ENCODE measurements at regions not wholly inside any gene's neighbourhood (a gene's known extent, or its start where the extent isn't known, plus 50 kb on each side); places are given as distances from the start of the nearest gene placed in this dataset.

GRCh38 chr6:51365566-51365965 lies 546.9 kb downstream of the TFAP2B start:
- no peaks in the 10 kb centered on the region for H4K20me1 ChIP-seq (ENCODE audit: control insufficient read depth, insufficient read depth, low read depth, low read length)
- H3K79me2 ChIP-seq (ENCODE audit: control insufficient read depth, low read length), result no peaks in the 10 kb centered on the region
- no peaks in the 10 kb centered on the region for H3K4me1 ChIP-seq (ENCODE audit: control insufficient read depth, low read length)
- no peaks in the 10 kb centered on the region for H3F3A ChIP-seq (ENCODE audit: control insufficient read depth, insufficient read depth)
- H3K9me2 ChIP-seq (replicated peaks; ENCODE audit: control insufficient read depth, low read length), result no peaks in the 10 kb centered on the region
- no peaks in the 10 kb centered on the region for H3K36me3 ChIP-seq (ENCODE audit: control insufficient read depth, low read length)
- no peak for TF ChIP-seq EZH2phosphoT487 (IDR thresholded peaks at IDR 0.05; ENCODE audit: borderline replicate concordance, low read length)
- H3K4me3 ChIP-seq (ENCODE audit: low read length), result no peak overlapping the region
- no peak overlapping the region for H3K27ac ChIP-seq (ENCODE audit: low read depth, low read length)
- H3K27me3 ChIP-seq (ENCODE audit: control insufficient read depth, low read length), result no peaks in the 10 kb centered on the region
- no peaks in the 10 kb centered on the region for H3K9me3 ChIP-seq (ENCODE audit: control insufficient read depth, insufficient read depth, low read length)
- no peak overlapping the region for H3K4me2 ChIP-seq (ENCODE audit: low read length)

GRCh38 chr6:51369485-51369884 lies 550.8 kb downstream of the TFAP2B start:
- Histone ChIP-seq H3K79me2 (ENCODE audit: control insufficient read depth, low read length) (no peaks in the 10 kb centered on the region), H4K20me1 (ENCODE audit: control insufficient read depth, insufficient read depth, low read depth, low read length) (no peaks in the 10 kb centered on the region), H3K4me2 (ENCODE audit: low read length) (no peak overlapping the region), H3F3A (ENCODE audit: control insufficient read depth, insufficient read depth) (no peaks in the 10 kb centered on the region), H3K27ac (ENCODE audit: low read depth, low read length) (no peak overlapping the region), H3K9me2 (replicated peaks; ENCODE audit: control insufficient read depth, low read length) (no peaks in the 10 kb centered on the region; the same call in 1 of the 2 replicates), H3K9me3 (ENCODE audit: control insufficient read depth, insufficient read depth, low read length) (no peaks in the 10 kb centered on the region), H3K36me3 (ENCODE audit: control insufficient read depth, low read length) (no peaks in the 10 kb centered on the region), H3K4me1 (ENCODE audit: control insufficient read depth, low read length) (no peaks in the 10 kb centered on the region), H3K27me3 (ENCODE audit: control insufficient read depth, low read length) (no peaks in the 10 kb centered on the region), H3K4me3 (ENCODE audit: low read length) (no peak overlapping the region)
- no peak for TF ChIP-seq EZH2phosphoT487 (IDR thresholded peaks at IDR 0.05; ENCODE audit: borderline replicate concordance, low read length)
- TF ChIP-seq, protein P1, sequence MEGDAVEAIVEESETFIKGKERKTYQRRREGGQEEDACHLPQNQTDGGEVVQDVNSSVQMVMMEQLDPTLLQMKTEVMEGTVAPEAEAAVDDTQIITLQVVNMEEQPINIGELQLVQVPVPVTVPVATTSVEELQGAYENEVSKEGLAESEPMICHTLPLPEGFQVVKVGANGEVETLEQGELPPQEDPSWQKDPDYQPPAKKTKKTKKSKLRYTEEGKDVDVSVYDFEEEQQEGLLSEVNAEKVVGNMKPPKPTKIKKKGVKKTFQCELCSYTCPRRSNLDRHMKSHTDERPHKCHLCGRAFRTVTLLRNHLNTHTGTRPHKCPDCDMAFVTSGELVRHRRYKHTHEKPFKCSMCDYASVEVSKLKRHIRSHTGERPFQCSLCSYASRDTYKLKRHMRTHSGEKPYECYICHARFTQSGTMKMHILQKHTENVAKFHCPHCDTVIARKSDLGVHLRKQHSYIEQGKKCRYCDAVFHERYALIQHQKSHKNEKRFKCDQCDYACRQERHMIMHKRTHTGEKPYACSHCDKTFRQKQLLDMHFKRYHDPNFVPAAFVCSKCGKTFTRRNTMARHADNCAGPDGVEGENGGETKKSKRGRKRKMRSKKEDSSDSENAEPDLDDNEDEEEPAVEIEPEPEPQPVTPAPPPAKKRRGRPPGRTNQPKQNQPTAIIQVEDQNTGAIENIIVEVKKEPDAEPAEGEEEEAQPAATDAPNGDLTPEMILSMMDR (IDR thresholded peaks at IDR 0.05; ENCODE audit: low read depth, low read length, poor library complexity, severe bottlenecking), result no peak

DNA sequence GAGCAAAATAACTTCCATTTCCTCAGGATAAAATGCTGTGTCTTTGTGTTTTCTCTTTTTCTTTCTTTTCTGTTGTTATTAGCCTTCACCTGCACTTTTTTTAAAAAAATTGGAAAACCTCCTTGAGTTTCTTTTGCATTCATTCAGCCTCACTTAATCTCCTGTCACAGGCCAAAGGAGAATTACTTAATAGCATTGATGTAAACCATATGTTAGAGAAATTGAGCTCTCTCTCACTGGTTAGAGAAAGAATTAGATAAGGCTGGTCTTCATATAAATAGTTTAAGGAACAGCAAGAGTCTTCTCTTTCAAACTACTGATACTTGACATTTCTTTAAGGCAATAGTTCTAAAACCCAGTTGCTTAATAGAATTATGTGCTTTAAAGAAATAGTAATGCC lies 564.2 kb downstream of the TFAP2B start:
- Histone ChIP-seq H3K27me3 (ENCODE audit: control insufficient read depth, low read length) (no peaks in the 10 kb centered on the region), H3K4me2 (ENCODE audit: low read length) (no peak overlapping the region), H3K27ac (ENCODE audit: low read depth, low read length) (no peak overlapping the region), H3K36me3 (ENCODE audit: control insufficient read depth, low read length) (no peaks in the 10 kb centered on the region), H3K4me1 (ENCODE audit: control insufficient read depth, low read length) (no peaks in the 10 kb centered on the region), H3K9me3 (ENCODE audit: control insufficient read depth, insufficient read depth, low read length) (no peaks in the 10 kb centered on the region), H3K4me3 (ENCODE audit: low read length) (no peak overlapping the region), H3F3A (ENCODE audit: control insufficient read depth, insufficient read depth) (no peaks in the 10 kb centered on the region), H3K9me2 (replicated peaks; ENCODE audit: control insufficient read depth, low read length) (no peaks in the 10 kb centered on the region), H4K20me1 (ENCODE audit: control insufficient read depth, insufficient read depth, low read depth, low read length) (no peaks in the 10 kb centered on the region), H3K79me2 (ENCODE audit: control insufficient read depth, low read length) (no peaks in the 10 kb centered on the region)
- TF ChIP-seq EZH2phosphoT487 (IDR thresholded peaks at IDR 0.05; ENCODE audit: borderline replicate concordance, low read length), result no peak
- TF ChIP-seq, protein P1 (IDR thresholded peaks at IDR 0.05; ENCODE audit: low read depth, low read length, poor library complexity, severe bottlenecking), result no peak

GRCh38 chr6:51384736-51385135 lies 566.1 kb downstream of the TFAP2B start:
- Histone ChIP-seq H3K4me3 (ENCODE audit: low read length) (no peak overlapping the region), H3K9me2 (replicated peaks; ENCODE audit: control insufficient read depth, low read length) (no peaks in the 10 kb centered on the region), H3K4me2 (ENCODE audit: low read length) (no peak overlapping the region), H3K9me3 (ENCODE audit: control insufficient read depth, insufficient read depth, low read length) (no peaks in the 10 kb centered on the region), H3K27me3 (ENCODE audit: control insufficient read depth, low read length) (no peaks in the 10 kb centered on the region), H3K79me2 (ENCODE audit: control insufficient read depth, low read length) (no peaks in the 10 kb centered on the region), H3K4me1 (ENCODE audit: control insufficient read depth, low read length) (no peaks in the 10 kb centered on the region), H4K20me1 (ENCODE audit: control insufficient read depth, insufficient read depth, low read depth, low read length) (no peaks in the 10 kb centered on the region), H3F3A (ENCODE audit: control insufficient read depth, insufficient read depth) (no peaks in the 10 kb centered on the region), H3K27ac (ENCODE audit: low read depth, low read length) (no peak overlapping the region), H3K36me3 (ENCODE audit: control insufficient read depth, low read length) (no peaks in the 10 kb centered on the region)
- TF ChIP-seq, protein P1 (IDR thresholded peaks at IDR 0.05; ENCODE audit: low read depth, low read length, poor library complexity, severe bottlenecking), result no peak
- no peak for TF ChIP-seq EZH2phosphoT487 (IDR thresholded peaks at IDR 0.05; ENCODE audit: borderline replicate concordance, low read length)
